KBM-7 (cell line): ENCODE measurements at regions not wholly inside any gene's neighbourhood (a gene's known extent, or its start where the extent isn't known, plus 50 kb on each side); places are given as distances from the start of the nearest gene placed in this dataset.
"Not testable (repeated sequence)": the region's sequence is repeated elsewhere in the genome, so short reads cannot be mapped to it uniquely, and the experiment has no call there.

Source experiments
- DNase-seq: peaks from one replicate; pipeline ENCODE4 v3.0.0-alpha.2; 2015
- in situ Hi-C: fragments of 300-500 bp; cut with MboI; formaldehyde crosslinking; loops from 2 replicates; pipeline ENCODE4 v1.14.3; 2020; ENCODE audit warnings: low sequenced_read_pairs, low pct_unique_long_range_greater_than_20kb, mixed read lengths

DNA sequence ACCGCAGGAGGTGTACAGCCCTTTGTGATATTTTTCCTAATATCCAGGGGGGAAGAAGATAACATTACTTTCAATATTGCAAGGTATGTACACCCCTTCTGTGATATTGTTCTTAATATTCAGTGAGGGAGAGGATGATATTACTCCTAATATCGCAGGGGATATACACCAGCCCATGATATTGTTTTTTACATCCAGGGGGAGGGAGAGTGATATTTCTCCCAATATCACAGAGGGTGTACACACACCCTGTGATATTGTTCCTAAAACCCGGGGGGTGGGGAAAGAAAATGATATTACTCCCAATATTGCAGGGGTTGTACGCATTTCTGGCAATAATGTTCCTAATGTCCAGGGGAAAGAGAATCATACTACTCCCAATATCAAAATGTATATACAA is 58.0 kb upstream of the SLC25A48 start:
- no peak for DNase-seq
- in situ Hi-C loops: no loop called here

DNA sequence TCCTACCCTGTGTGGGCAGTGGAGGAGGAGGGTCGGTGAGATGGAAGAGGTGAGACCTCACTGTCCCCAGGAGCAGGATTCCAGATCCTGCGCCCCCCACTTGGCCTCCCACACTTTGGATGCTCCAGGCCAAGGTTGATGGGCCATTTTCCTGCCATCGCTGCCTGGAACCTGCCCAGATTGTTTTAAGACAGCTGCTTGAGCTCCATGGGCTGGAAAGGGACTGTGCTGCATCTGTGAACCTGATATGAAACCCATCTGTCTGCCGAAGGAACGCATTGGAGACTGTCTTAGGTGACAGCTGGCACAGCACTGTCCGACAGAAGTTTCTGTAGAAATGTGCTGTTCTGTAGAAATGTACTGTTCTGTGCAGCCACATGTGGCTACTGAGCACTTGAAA is 72.7 kb upstream of the SLC25A48 start:
- in situ Hi-C loops: no loop called here
- DNase-seq: no peak

DNA sequence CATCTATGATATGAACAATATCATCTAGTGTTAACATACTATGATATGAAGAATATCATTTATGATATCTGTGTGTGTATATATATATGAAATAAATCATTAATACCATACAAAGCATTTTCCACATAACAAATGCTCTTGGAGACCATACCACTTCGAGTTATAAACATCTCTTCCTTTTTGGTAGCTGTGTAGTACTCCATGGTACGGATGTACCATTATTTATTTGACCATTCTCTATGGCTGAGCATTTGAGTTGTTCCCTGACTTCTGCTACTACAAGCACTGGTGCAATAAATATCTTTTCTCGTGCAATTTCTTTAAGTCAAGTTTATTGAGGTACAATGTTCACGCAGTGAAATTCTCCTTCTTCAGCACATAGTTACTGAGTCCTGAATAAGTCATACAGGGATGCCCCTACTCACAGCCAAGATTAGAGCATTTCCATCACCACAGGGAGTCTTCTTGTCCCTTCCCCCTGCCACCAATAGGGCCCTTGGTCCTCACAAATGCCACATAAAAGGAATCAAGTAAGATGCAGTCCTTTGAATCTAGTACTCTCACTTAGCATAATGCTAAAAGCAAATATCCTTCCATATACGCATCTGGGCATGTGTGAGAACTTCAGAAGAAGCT is 75.2 kb upstream of the SLC25A48 start:
- peak; percentile 28 for DNase-seq
- in situ Hi-C loops: no loop called here

DNA sequence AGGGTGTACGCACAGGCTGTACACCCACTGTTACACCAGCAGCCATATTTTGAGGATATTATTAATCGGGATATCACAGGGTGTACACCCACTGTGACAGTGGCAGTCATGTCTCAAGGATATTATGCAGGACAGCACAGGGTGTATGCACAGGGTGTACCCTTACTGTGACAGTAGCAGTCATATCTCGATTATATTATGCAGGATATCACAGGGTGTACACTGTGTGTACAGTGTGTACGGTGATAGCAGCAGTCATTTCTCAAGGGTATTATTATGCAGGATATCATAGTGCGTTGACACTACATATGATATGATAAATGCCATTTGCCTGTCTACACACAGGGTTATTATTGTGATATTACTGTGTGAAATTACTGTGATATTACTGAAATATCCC is 80.5 kb upstream of the SLC25A48 start:
- in situ Hi-C loops: no loop called here
- no peak for DNase-seq

DNA sequence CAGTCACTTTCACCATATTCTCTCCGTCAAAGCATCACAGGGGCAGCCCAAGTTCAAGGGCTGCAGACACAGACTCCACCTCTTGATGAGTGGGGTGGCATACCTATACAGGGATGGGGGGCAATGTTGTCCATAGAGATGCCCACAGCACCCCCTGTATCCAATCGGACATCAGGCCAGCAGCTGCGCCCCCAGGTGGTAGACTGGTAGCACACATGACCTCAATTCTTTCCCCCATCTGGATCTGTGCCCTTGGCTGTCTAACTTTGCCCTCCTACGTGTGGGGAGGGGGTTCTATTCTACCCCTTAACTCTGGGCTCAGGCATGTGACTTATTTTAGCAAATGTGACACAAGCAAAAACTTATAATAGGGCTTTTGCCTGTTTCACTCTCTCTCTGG is 84.0 kb upstream of the SLC25A48 start:
- no peak for DNase-seq
- in situ Hi-C loops: no loop called here

DNA sequence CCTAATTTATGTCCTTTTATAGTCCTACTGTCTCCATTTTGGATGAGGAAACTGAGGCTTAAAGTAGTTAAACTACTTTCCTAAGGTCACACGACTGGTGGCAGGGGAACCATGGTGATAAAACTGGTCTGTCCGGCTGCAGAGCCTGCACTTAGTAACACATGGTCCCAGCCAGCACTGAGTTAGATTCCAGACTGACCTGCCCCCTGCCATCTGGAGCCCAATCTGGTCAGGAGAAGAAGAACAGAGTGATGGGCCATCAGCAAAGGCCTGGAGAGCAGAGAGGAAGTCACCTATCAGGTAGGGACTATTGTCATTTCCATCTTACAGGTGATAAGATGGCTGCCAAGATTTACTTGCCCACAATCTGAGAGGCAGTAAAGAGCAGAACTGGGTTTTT is 86.6 kb upstream of the SLC25A48 start:
- in situ Hi-C loops: no loop called here
- DNase-seq: no peak

DNA sequence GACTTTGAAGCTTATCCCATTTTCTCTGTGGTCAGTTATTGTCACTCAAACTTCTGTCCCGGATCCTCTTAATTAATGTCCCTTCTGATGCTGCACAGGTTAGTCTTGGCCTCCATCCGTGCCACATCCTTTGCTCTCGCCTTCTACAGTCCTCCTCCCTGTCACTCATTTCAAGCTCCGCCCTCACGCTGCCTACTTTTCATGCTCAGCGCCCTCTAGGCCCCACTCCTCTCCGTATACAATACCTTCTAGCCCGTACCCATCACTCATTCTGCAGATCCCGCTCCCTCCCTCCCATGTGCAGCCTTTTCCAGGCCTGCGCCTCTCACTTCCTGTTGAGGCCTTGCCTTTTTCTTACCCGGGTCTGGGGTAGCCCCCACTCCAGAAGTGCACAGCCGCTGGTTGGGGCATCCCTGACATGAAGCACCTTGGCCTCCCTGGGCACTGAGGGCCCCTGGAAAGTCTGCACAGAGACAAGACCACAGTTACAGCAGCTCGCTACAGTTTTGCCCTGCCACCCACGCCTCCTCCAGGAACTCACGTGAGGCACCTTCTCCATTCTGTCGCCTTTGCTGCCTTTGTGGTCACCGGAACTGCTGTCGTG is 88.5 kb upstream of the SLC25A48 start:
- in situ Hi-C loops: no loop called here
- no peak for DNase-seq

DNA sequence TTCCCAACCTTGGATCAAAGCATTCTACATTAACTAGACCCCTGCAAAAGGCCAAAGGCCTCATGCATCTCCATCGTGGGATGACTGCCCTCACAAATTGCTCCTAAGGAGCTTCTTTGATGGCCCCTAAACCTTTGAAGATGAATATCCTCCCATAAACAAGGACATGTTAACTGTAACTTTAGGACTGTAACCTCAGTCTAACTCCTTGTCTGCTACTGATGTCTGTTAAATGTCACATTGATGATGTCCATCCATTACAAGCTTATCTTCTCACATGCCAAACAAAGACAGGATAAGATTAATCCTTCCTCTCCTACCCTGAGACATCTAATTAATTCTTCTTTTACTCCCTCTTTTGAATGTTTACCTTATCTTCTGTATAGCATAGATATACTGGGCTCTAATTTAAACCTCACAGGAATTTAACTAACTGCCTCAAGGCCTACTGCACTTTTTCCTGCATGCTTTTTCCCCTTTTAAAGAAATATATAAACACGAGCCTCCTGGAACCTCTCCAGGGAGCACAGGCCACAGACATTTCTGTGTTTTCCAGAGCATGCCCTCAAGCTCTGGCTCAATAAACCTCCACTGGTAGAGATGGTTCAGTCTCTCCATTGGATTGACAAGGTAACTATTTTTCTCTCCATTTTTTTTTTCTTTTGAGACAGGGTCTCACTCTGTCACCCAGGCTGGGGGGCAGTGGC is 90.6 kb upstream of the SLC25A48 start:
- DNase-seq: no peak
- in situ Hi-C loops: no loop called here

DNA sequence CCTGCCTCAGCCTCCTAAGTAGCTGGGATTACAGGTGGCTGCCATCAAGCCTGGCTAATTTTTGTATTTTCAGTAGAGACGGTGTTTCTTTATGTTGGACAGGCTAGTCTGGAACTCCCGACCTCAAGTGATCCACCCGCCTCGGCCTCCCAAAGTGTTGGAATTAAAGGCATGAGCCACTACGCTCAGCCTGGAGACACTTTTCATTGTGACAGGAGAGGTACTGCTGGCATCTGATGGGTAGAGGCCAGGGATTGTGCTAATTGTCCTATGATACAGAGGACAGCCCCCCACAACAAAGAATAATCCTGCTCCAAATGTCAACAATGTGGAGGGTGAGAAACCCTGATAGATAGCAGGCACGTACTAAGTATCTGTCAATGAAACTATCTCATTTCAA is 91.3 kb upstream of the SLC25A48 start:
- no peak for DNase-seq
- in situ Hi-C loops: no loop called here

DNA sequence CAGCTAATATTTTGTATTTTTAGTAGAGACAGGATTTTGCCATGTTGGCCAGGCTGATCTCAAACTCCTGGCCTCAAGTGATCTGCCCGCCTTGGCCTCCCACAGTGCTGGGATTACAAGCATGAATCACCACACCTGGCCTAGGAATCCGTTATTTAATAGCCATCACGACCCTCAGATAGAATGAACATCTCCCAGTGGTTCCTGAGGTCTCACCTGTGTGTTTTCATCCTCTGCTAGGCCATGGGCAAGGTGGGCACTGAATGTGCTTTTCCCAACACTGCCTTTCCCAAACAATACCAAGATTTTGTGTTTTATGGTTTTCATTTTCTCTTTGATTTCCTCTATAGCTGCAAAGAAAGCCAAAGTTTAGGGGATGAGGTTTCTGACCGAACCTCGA is 92.2 kb upstream of the SLC25A48 start:
- in situ Hi-C loops, DNase-seq: not testable (repeated sequence)

DNA sequence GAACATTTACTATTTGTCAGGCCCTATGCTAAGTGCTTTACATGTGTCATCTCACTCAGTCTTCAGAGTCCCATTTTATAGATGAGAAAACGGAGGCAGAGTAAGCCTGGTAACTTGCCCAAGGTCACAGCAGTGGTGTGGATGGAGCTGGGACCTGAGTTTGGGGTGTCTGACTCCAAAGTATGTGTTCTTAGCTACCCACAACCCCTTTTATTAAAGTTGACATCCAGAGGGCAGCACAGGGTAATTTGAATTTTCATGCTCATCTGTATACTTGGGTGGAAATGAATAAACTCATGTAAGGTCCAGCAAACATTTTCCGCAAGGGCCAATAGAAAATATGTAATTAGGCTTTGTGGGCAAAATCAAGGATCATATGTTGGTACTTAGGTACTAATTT is 93.4 kb upstream of the SLC25A48 start:
- DNase-seq: no peak
- in situ Hi-C loops: no loop called here

DNA sequence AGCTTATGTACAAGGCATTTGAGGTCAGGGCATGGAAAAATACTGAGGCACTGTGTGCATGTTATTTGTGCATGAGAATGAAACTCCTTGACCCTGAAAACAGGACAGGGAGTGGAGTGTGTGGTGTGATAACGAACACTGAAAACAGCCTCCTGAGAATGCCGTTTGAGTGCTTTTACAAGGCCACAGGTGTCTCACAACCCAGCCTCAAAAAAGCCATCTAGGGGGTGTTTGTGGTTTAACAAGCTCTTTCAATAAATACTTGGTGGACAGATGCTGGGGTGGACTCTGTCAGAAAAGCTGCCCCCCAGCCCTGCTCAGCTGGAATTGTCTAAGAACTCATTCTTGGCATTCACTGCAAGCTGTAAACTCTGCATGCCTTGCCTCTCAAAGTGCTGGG is 94.0 kb upstream of the SLC25A48 start:
- no peak for DNase-seq
- in situ Hi-C loops: no loop called here

DNA sequence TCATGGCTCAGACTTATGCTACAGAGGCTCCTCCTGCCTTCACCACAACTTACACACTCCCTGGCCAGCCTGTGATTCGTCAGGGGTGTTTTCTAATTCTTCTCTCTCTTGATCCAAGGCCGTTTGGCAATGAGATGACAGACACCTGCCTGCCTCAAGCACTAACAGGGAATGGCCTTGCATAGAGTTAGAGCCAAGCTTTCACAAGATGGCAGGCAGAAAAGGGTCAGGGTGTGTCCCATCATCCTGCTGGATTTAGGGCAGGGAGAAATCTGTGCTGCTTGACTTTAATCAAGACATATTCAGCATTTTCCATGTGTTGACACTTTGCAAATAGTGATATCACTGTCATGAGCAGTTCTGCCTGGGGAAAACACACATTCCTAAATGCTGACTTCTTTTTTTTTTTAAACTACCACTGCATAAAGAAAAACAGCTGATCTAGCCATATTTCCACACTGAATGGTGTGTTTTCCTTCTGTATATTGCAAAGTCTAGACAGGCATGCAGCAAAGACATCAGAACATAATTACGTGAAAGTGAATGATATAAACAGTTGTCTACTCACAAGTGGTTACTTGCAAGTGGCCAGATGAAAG is 95.0 kb upstream of the SLC25A48 start:
- in situ Hi-C loops: no loop called here
- DNase-seq: no peak

DNA sequence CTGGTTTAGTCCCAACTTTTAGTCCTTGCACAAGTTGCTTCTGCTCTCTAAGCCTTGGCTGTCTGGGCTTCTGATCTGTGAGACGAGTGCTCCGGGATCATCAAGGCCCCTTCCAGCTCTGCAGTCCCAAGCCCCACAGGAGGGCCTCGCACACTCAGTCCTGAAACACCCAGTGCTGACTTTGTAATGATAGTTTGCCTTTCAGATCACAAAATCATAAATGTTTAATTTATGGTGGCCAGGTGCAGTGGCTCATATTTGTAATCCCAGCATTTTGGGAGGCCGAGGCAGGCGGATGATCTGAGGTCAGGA is 95.9 kb upstream of the SLC25A48 start:
- in situ Hi-C loops: no loop called here
- no peak for DNase-seq

DNA sequence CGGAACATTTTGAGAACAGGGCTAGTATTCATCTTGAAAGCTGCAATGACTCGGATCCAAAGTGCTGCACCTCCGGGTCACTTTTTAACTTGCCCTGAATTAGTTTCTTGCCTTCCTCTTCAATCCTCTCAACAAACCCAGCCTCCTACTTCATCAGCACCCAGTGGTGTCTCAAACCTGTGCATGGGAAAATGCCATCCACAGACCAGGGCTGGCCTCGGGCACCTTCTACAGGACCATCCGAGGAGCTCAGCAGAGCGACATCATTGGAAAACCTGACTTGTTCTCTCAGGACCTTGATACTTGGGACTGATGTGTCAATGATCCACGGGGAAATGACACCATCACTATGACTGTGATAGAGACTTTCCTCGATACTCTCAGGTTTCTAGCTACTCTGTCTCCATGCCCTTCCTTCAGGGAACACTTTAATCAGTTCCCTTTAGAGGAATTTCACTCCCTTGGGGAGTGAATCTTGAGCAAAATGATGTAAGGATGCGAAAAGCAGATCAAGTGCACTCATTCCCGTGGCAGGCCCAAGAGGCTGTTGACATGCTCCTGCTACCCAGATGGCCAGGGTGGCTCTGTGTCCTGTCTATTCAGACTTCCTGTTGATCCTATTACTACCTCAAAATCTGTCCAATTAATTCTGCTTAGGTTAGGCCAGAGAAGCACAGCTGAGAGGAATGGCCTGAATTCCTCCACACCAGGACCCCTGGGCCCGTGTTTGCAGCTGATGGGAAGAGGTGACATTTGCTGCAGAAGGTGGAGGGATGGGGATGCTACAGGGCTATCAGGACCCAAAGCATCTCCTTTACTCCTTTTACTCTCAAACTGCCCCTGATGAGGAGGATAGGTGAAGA is 96.5 kb upstream of the SLC25A48 start:
- no peak for DNase-seq
- in situ Hi-C loops: no loop called here

DNA sequence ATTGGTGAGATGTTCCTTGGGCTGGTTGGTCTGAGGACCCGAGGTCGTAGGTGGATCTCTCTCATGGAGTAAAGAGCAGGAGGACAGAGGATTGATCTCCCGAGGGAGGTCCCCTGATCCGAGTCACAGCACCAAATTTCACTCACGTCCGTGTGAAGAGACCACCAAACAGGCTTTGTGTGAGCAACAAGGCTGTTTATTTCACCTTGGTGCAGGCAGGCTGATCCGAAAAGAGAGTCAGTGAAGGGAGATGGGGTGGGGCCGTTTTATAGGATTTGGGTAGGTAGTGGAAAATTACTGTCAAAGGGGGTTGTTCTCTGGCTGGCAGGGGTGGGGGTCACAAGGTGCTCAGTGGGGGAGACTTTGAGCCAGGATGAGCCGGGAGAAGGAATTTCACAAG is 97.5 kb upstream of the SLC25A48 start:
- DNase-seq, in situ Hi-C loops: not testable (repeated sequence)

DNA sequence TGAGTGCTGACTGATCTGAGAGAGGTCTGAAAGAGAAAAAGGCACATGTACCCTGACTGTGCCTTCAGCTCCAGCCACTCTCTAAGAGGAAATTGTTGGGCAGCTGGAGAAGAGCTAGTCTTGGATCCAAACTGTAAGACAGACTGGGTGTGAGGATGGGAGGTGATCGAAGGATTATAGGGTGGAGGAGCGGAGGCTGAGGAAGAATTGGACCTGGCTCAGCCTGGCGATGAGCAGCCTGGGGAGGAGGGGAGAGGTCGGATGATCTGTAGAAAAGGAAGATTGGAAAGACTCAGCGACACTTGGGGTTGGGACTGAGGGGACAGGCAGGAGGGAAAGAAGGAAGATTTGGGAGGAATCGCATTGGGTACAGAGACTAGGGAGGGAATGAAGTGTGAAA is 98.6 kb upstream of the SLC25A48 start:
- DNase-seq: no peak
- in situ Hi-C loops: no loop called here

DNA sequence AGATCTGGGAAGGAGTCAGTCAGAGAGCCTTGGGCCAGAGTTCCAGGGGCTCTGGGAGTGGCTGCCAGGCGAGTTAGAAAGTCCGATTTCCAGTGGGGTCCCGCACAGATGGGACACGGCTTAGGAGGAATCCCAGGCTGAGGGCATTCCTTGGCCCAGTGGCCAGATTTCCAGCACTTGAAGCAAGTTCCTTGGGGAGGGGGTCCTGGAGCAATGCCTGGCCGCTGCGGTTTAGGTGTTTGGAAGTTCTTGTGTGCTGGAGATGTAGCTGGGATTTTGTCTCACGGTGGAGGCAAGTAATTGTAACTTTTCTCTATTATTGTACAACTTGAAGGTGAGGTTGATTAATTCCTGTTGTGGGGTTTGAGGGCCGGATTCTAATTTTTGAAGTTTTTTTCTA is 99.5 kb upstream of the SLC25A48 start:
- DNase-seq, in situ Hi-C loops: not testable (repeated sequence)

DNA sequence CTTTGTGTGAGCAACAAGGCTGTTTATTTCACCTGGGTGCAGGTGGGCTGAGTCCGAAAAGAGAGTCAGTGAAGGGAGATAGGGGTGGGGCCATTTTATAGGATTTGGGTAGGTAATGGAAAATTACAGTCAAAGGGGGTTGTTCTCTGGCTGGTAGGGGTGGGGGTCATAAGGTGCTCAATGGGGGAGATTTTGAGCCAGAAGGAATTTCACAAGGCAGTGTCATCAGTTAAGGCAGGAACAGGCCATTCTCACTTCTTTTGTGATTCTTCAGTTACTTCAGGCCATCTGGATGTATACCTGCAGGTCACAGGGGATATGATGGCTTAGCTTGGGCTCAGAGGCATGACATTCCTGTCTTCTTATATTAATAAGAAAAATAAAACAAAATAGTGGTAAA is 103.4 kb upstream of the SLC25A48 start:
- DNase-seq, in situ Hi-C loops: not testable (repeated sequence)

DNA sequence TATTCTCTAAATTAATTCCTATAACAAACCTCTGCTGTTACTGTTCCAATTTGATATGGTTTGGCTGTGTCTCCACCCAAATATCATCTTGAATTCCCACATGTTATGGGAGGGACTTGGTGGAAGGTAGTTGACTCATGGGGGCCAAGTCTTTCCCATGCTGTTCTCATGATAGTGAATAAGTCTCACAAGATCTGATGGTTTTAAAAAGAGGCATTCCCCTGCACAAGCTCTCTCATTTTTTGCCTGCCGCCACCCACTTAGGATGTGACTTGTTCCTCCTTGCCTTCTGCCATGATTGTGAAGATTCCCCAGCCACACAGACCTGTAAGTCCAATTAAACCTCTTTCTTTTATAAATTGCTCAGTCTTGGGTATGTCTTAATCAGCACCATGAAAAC is 104.3 kb upstream of the SLC25A48 start:
- DNase-seq, in situ Hi-C loops: not testable (repeated sequence)
